Upper lobe of left lung (tissue), 6 donors: ENCODE measurements at regions not wholly inside any gene's neighbourhood (a gene's known extent, or its start where the extent isn't known, plus 50 kb on each side); places are given as distances from the start of the nearest gene placed in this dataset.

Experiments
- ATAC-seq, 2 donors: fragments of 200-7000 bp; cut with Tn5 transposase; one replicate each; pipeline ENCODE4 v1.9.1; 2022; ENCODE audit warnings: mild to moderate bottlenecking in 2 of 2, moderate library complexity in 2 of 2; ENCODE audit not compliant: low FRiP score in 2 of 2
- DNase-seq, 2 donors: peaks; one replicate each; pipeline ENCODE4 v3.0.0-alpha.2; 2019 to 2020
- H3K27ac ChIP-seq, 4 donors: fragments of 200-600 bp; sonication (generic); one replicate each; pipeline ENCODE4 v1.5.1; 2016 to 2019
- H3K27me3 ChIP-seq, 4 donors: fragments of 200-600 bp; sonication (generic); one replicate each; pipeline ENCODE4 v1.5.1; 2017 to 2019
- H3K36me3 ChIP-seq, 4 donors: fragments of 200-600 bp; sonication (generic); one replicate each; pipeline ENCODE4 v1.5.1; 2016 to 2019
- H3K4me1 ChIP-seq, 4 donors: fragments of 200-600 bp; sonication (generic); one replicate each; pipeline ENCODE4 v1.5.1; 2018 to 2019
- H3K4me3 ChIP-seq, 4 donors: fragments of 200-600 bp; sonication (generic); one replicate each; pipeline ENCODE4 v1.5.1; 2017 to 2019; ENCODE audit warnings: mild to moderate bottlenecking in 2 of 4, moderate library complexity in 1 of 4
- H3K9me3 ChIP-seq, 4 donors: fragments of 200-600 bp; sonication (generic); one replicate each; pipeline ENCODE4 v1.5.1; 2018 to 2019
- EP300 ChIP-seq, 4 donors: sonication (generic); formaldehyde crosslinking; IDR thresholded peaks; one replicate each; pipeline ENCODE4 v1.5.1; 2017; ENCODE audit warnings: antibody characterized with exemption in 4 of 4, control low read depth in 2 of 4
- POLR2A ChIP-seq, 4 donors: fragments of 450-650 bp; IDR thresholded peaks; one replicate each; pipeline ENCODE4 v1.5.1; 2016 to 2017; ENCODE audit warnings: antibody characterized with exemption in 4 of 4, mild to moderate bottlenecking in 2 of 4
- POLR2AphosphoS5 ChIP-seq, 2 donors: sonication (generic); formaldehyde crosslinking; IDR thresholded peaks; one replicate each; pipeline ENCODE4 v1.5.1; 2017; ENCODE audit warnings: antibody characterized with exemption in 2 of 2
- WGBS, 2 donors: methylation state at CpG; one replicate each; pipeline ENCODE4 v1.1.5; 2017 to 2018; 5-methylcytosine and 5-hydroxymethylcytosine counted together
- TF ChIP-seq, protein P1 (sequence below), 6 experiments: fragments of 450-650 bp in 4 of 6; fragments of 200-600 bp in 2 of 6; sonication (generic) in 2 of 6; IDR thresholded peaks; one replicate each; pipeline ENCODE4 v1.5.1; 2016 to 2019; ENCODE audit warnings: antibody characterized with exemption in 6 of 6
- donor health status: DM: no; HTN: no; CAD: no; lungs with moderate emphysema.
- donor health status: DM: no; HTN: yes; CAD: no; lungs with severe emphysema.

DNA sequence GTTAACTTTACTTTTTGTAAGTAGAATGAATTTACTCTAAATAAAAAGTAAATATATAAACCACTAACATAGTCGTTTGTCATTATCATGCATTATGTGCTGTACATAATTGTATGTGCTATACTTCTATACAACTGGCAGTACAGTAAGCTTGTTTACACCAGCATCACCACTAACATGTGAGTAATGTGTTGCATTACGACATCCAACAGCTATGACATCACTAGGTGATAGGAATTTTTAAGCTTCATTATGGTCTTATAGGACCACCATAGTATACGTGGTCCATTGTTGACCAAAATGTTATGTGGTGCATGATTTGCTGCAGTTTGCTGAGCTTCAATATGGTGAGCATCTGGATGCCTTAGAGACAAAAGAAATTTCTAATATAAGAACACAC, 819.1 kb upstream of the GRAMD2B start:
- no peaks in the 10 kb centered on the region for H3K36me3 ChIP-seq
- no peak overlapping the region for H3K4me3 ChIP-seq
- TF ChIP-seq POLR2AphosphoS5 (IDR thresholded peaks at IDR 0.05) (no peak), EP300 (IDR thresholded peaks at IDR 0.05) (no peak), POLR2A (IDR thresholded peaks at IDR 0.05) (no peak)
- TF ChIP-seq, protein P1, sequence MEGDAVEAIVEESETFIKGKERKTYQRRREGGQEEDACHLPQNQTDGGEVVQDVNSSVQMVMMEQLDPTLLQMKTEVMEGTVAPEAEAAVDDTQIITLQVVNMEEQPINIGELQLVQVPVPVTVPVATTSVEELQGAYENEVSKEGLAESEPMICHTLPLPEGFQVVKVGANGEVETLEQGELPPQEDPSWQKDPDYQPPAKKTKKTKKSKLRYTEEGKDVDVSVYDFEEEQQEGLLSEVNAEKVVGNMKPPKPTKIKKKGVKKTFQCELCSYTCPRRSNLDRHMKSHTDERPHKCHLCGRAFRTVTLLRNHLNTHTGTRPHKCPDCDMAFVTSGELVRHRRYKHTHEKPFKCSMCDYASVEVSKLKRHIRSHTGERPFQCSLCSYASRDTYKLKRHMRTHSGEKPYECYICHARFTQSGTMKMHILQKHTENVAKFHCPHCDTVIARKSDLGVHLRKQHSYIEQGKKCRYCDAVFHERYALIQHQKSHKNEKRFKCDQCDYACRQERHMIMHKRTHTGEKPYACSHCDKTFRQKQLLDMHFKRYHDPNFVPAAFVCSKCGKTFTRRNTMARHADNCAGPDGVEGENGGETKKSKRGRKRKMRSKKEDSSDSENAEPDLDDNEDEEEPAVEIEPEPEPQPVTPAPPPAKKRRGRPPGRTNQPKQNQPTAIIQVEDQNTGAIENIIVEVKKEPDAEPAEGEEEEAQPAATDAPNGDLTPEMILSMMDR (IDR thresholded peaks at IDR 0.05) = no peak
- H3K27ac ChIP-seq = no peak overlapping the region
- no peaks in the 10 kb centered on the region for H3K9me3 ChIP-seq
- 93 to 98% methylated on average over 3 of the region's 3 CpGs for WGBS, 2 donors
- ATAC-seq = no peak
- H3K4me1 ChIP-seq = no peaks in the 10 kb centered on the region
- no peak for DNase-seq
- H3K27me3 ChIP-seq = no peaks in the 10 kb centered on the region

DNA sequence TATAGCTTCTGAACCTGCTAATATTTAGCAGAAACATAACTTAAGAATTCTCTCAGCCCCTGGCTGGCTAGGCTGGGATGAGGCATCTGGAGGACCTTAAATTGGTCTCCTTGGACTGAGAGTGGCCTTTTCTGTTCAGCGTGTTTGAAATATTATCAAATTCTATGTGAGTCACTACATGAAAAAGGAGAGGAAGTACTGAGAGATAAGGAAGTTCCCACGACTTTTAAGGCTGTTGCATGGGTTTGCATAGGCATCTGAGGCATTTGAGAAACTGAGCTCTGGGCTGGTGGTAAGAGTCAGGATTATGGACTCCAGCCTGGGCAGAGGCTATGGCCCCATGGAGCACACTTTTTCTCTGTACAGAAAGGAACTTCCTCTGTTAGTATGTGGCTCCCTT, 816.2 kb upstream of the GRAMD2B start:
- ATAC-seq = no peak
- WGBS, 2 donors = 27 to 57% methylated on average over 2 of the region's 2 CpGs

DNA sequence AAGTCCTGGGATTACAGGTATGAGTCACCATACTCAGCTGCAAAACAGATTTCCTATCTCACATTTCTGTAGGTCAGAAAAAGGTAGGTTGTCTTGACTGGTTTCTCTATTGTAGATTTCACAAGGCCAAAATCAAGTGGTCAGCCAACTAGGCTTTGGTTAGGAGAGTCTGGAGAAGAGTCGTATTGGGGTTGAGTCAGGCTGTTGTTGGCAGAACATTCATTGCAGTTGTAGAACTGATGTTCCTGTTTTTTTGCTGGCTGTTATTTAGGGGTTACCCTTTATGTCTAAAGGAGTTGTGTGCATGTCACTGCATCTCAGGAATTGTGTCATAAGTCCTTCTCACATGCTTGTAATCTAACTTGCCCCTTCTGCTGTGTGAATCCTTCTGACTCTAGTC, 814.2 kb upstream of the GRAMD2B start:
- H3K4me1 ChIP-seq = peaks cover 0 to 3% (median 0%) of the 10 kb centered on the region in 4 donors
- no peak overlapping the region for H3K27ac ChIP-seq
- H3K4me3 ChIP-seq = no peak overlapping the region
- no peaks in the 10 kb centered on the region for H3K27me3 ChIP-seq
- no peaks in the 10 kb centered on the region for H3K9me3 ChIP-seq
- ATAC-seq (no peak), DNase-seq (no peak)
- TF ChIP-seq, protein P1 (IDR thresholded peaks at IDR 0.05) = no peak
- no peak for TF ChIP-seq EP300 (IDR thresholded peaks at IDR 0.05)
- H3K36me3 ChIP-seq = no peaks in the 10 kb centered on the region
- WGBS, 2 donors = 82 to 100% methylated on average over 1 of the region's 1 CpG

More for the DNA sequence above, 816.2 kb upstream of the GRAMD2B start:
- Histone ChIP-seq H3K36me3 (no peaks in the 10 kb centered on the region), H3K27ac (no peak overlapping the region), H3K9me3 (no peaks in the 10 kb centered on the region), H3K4me1 (no peaks in the 10 kb centered on the region), H3K4me3 (no peak overlapping the region), H3K27me3 (no peaks in the 10 kb centered on the region)
- DNase-seq = no peak
- TF ChIP-seq POLR2AphosphoS5 (IDR thresholded peaks at IDR 0.05) (no peak), POLR2A (IDR thresholded peaks at IDR 0.05) (no peak), EP300 (IDR thresholded peaks at IDR 0.05) (no peak)
- TF ChIP-seq, protein P1 (IDR thresholded peaks at IDR 0.05) = no peak

DNA sequence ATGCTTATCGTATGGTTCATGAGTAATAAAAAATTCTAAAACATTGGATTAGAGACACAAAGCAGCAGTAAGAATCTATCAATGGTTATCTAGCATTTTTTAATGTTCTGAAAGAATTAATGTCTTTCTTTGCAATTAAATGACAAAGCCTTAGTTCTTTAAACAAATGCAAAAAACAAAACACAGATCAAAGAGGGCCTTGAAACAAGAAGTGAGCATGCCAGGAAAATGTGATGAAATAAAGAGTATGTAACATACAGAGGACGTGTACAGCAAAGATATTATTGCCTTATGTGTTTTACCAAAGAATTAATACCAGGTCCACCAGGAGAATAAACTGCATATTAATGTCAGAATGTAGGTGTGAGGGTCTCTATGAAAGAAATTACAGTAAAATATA, 812.3 kb upstream of the GRAMD2B start:
- Histone ChIP-seq H3K9me3 (no peaks in the 10 kb centered on the region), H3K27ac (no peak overlapping the region), H3K4me3 (no peak overlapping the region), H3K27me3 (no peaks in the 10 kb centered on the region), H3K36me3 (no peaks in the 10 kb centered on the region), H3K4me1 (peaks cover 0 to 3% (median 0%) of the 10 kb centered on the region in 4 donors)
- DNase-seq (no peak), ATAC-seq (no peak)
- no peak for TF ChIP-seq POLR2AphosphoS5 (IDR thresholded peaks at IDR 0.05)
- TF ChIP-seq POLR2A (IDR thresholded peaks at IDR 0.05) = no peak
- TF ChIP-seq, protein P1 (IDR thresholded peaks at IDR 0.05) = no peak
- no peak for TF ChIP-seq EP300 (IDR thresholded peaks at IDR 0.05)
- 73 to 80% methylated on average over 2 of the region's 2 CpGs for WGBS, 2 donors

DNA sequence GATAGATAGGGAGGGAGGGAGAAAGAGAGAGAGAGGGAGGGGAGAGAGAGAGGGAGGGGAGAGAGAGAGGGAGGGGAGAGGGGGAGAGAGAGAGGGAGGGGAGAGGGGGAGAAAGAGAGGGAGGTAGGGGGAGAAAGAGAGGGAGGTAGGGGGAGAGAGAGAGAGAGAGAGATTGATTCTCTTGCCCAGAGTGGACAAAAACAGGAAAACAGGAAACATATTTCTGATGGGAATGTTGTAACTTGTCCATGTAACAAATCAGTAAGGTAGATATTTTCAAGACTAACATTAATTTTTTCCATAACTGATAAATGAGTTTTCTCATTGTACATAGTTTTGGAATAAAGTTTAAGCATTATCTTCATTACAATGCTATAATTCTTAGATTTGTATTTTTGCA, 811.7 kb upstream of the GRAMD2B start:
- Histone ChIP-seq H3K4me3 (no peak overlapping the region), H3K27me3 (no peaks in the 10 kb centered on the region), H3K36me3 (no peaks in the 10 kb centered on the region), H3K4me1 (peaks cover 0 to 3% (median 0%) of the 10 kb centered on the region in 4 donors), H3K9me3 (no peaks in the 10 kb centered on the region), H3K27ac (no peak overlapping the region)
- ATAC-seq (no peak), DNase-seq (no peak)
- TF ChIP-seq POLR2A (IDR thresholded peaks at IDR 0.05) (no peak), POLR2AphosphoS5 (IDR thresholded peaks at IDR 0.05) (no peak), EP300 (IDR thresholded peaks at IDR 0.05) (no peak)
- TF ChIP-seq, protein P1 (IDR thresholded peaks at IDR 0.05) = no peak
